CD4-positive, alpha-beta T cell treated with Interleukin-4 for 4 hours (primary cell): ENCODE measurements at regions not wholly inside any gene's neighbourhood (a gene's known extent, or its start where the extent isn't known, plus 50 kb on each side); places are given as distances from the start of the nearest gene placed in this dataset.

Experiments
- DNase-seq: peaks from one replicate; pipeline ENCODE4 v3.0.0-alpha.2; 2020

GRCh38 chr20:23162887-23163286 lies 76.8 kb upstream of the CD93 start:
- DNase-seq = no peak

GRCh38 chr20:23161968-23162696 lies 76.0 kb upstream of the CD93 start:
- DNase-seq = peak; percentile 13

- no peak for DNase-seq
These were observed 75.2 kb upstream of the CD93 start for GRCh38 chr20:23161244-23161891.

GRCh38 chr20:23160536-23161243 lies 74.6 kb upstream of the CD93 start:
- DNase-seq = no peak

- DNase-seq = no peak
These were observed 73.8 kb upstream of the CD93 start for GRCh38 chr20:23159947-23160318.

- no peak for DNase-seq
These were observed 73.3 kb upstream of the CD93 start for GRCh38 chr20:23159256-23159946.

GRCh38 chr20:23157734-23158133 lies 71.6 kb upstream of the CD93 start:
- no peak for DNase-seq

GRCh38 chr20:23156842-23157423 lies 70.8 kb upstream of the CD93 start:
- DNase-seq = no peak

GRCh38 chr20:23156170-23156841 lies 70.2 kb upstream of the CD93 start:
- no peak for DNase-seq

GRCh38 chr20:23155141-23155590 lies 69.0 kb upstream of the CD93 start:
- DNase-seq = no peak

- DNase-seq = no peak
These were observed 67.7 kb upstream of the CD93 start for GRCh38 chr20:23153696-23154341.

- no peak for DNase-seq
These were observed 66.8 kb upstream of the CD93 start for GRCh38 chr20:23152902-23153301.

- DNase-seq = no peak
These were observed 66.3 kb upstream of the CD93 start for GRCh38 chr20:23152308-23152892.

GRCh38 chr20:23151885-23152284 lies 65.8 kb upstream of the CD93 start:
- DNase-seq = no peak

- DNase-seq = no peak
These were observed 65.0 kb upstream of the CD93 start for GRCh38 chr20:23151008-23151703.

- no peak for DNase-seq
These were observed 64.3 kb upstream of the CD93 start for GRCh38 chr20:23150304-23151007.

GRCh38 chr20:23149623-23150279 lies 63.6 kb upstream of the CD93 start:
- DNase-seq = no peak

- no peak for DNase-seq
These were observed 62.8 kb upstream of the CD93 start for GRCh38 chr20:23148731-23149570.
